Sciatic nerve (tissue), 2 donors: ENCODE measurements at regions not wholly inside any gene's neighbourhood (a gene's known extent, or its start where the extent isn't known, plus 50 kb on each side); places are given as distances from the start of the nearest gene placed in this dataset.

ENCODE experiments used
- ATAC-seq: fragments of 200-7000 bp; cut with Tn5 transposase; one replicate; pipeline ENCODE4 v1.9.1; 2020; ENCODE audit warnings: mild to moderate bottlenecking, moderate library complexity
- DNase-seq: peaks from one replicate; pipeline ENCODE4 v3.0.0-alpha.2; 2020; ENCODE audit warnings: low spot score
- intact Hi-C: fragments of 100-400 bp; cut with DNase I; formaldehyde crosslinking; loops from one replicate; pipeline ENCODE4 v1.14.2; 2022
- donor health status: DM: no; HTN: no; CAD: no.
- donor health status: DM: no; HTN: no; CAD: no.

DNA sequence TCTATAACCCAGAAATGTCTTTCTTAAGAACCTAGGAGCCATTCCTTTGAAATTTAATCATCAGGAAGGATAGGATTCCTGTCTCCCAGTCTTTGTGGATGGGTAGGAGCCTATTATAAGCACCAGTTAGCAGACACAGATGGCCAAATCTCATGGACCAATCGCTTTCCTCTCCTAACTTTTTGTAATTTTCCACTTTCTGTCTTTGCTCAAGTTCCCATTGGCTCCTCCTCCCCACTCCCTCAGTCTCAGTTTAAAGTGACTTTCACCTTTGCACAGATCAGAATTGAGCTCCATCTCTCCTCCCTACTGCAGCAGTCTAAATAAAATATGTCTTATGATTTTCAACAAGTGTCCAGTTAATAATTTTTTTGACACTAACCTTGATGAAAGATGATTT, 192.3 kb downstream of the HS3ST3A1 start:
- DNase-seq (no peak), ATAC-seq (no peak)
- intact Hi-C loops = no loop called here

DNA sequence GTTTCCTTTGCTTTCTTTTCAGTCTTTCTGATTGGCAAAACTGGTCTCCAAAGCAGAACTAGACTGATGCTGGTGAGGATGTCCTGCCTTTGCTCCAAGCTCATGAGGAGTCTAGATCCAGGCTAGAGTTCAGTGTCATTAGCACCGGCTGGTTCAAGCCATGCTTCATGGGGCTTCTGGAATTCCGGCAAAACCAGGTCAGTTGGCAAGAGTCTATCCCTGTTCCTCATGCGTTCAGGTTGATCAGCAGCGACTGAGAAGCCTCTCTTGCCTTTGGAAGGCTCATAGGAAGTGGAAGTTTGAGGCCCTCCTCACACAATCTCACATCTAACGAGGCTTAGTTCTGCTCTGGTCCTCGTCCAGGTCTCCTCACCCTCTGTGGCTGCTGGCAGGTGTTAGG, 194.3 kb downstream of the HS3ST3A1 start:
- no peak for ATAC-seq
- DNase-seq = no peak
- intact Hi-C loops = no loop called here

DNA sequence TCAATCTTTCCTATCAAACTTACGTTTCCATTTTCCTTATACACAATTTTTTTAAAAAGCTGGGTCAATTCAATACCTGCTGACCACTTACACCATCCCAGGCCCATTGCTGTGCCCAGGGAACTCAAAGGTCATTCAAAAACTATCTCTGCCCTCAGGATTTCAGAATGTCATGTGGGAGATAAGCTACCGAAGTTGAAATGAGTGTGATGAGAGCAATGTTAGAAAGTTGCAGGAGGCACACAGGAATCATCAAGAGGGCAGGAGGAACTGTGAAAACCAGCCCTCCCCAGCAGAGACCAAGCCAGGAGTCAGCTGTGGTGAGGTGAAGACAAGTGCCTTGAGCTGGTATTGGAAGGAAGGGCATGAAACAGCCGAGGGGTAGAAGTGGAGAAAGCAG, 195.9 kb downstream of the HS3ST3A1 start:
- no peak for DNase-seq
- intact Hi-C loops = no loop called here
- ATAC-seq = no peak

DNA sequence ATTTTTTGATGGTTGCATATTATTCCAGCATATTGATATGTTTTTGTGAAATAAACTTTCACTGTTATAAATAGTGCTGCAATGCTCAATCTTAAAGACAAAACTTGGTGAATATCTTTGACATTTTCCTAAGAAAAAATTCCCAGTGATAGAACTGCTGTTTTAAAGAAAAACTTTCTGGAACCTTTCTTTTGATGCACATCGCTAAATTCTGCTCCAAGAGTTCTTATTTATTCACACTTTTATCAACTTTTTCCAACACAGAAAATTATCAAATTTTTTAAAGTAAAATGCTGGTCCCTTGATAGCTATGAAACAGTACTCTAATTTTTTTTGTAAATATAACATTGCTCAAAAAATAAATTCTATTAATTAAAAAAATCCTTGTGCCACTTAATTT, 196.6 kb downstream of the HS3ST3A1 start:
- intact Hi-C loops = no loop called here
- ATAC-seq (no peak), DNase-seq (no peak)

DNA sequence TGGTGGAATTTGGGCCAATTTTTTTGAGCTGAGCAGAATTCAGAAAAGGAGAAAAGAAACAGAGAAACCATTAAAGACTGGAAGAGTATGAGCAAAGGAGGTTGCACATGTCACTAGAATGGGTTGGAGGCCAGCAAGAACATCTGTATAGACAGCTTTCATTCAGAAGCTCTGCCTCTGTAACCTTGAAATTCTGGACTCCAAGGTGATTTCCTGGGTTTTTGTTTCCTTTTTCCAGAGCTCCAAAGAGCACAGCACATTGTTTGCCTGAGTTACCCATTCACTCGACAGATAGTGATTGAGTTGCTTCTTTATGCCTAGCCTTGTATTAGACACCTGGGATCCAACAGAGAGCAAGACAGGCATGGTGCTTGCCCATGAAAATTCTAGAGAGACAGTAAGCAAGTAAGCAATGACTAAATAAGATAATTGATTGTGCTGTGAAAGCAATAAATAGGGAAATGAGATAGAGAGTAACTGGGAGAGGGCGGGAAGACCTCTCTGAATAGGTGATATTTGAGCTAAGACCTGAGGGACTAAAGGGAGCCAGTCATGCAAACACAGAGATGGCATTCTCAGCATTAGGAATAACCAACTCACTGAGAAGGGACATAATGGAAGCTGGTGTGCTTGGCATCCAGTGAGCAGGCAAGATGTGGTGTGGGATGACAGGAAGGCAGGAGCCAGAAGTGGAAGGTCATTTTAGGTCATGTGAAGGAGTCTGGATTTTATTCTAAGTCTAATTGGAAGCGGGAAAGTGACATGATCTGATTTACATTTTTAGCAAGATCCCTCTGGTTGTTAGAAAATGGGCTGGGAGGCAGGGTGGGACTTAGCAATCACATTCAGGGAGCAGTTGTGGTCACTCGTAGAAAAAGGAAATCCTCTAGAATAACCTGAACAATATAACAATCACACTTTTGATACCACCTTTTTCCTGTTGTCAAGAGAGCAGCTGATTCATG, 197.5 kb downstream of the HS3ST3A1 start:
- ATAC-seq (no peak), DNase-seq (no peak)
- intact Hi-C loops = no loop called here

DNA sequence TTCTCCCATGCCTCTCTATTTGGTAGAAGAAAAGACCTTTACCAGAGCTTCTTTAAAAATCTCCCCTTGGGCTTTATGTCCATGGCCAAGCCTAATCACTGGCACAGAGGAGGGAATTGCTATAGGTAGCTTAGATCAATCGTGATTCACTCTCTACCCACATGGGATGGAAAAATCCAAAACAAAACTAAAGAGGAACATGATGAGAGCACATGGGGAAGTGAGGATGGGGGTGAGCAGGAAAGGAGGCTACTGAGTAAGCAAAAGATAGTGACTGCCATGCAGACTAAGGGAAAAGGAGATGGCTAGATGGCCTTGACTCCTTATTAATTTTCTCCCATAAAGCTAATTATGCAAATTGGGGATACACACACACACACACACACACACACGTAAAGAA, 201.2 kb downstream of the HS3ST3A1 start:
- ATAC-seq (no peak), DNase-seq (no peak)
- intact Hi-C loops = no loop called here

DNA sequence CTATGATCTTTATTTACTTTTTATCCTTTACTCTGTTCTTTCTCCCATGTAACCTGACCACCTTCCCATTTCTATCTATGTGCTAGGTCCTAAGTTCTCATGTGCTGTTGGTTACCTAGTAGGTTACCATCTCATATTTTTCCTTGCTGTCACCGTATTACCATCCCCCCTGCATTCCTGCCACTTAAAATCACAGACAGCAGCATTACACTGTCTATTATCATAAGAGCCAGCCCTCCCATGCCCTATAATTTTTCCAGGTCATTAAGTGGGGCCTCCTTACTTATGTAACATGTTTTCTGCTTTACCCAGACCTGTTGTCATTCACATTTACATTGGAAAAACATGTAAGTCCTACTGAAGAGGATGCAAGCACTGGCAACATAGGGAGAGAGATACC, 202.9 kb downstream of the HS3ST3A1 start:
- intact Hi-C loops = no loop called here
- no peak for DNase-seq
- ATAC-seq = no peak

DNA sequence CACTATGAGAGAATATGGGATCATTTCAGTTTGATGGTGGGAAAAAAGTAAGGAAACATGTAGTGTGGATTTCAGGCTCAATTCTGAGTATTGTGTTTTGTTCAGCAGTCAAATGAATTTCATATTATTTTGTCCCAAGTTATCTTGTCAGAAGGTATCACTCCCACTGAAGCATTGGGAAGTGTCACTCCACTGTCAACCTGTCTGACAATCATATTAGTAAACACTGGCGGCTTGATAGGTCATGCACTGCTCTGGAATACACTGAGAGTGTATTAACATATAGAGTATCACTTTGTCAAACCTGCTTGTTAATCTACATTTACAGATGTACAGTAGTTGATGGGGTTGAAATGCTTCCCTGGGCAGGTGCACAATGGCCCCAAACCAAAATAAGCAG, 203.6 kb downstream of the HS3ST3A1 start:
- no peak for ATAC-seq
- intact Hi-C loops = no loop called here

DNA sequence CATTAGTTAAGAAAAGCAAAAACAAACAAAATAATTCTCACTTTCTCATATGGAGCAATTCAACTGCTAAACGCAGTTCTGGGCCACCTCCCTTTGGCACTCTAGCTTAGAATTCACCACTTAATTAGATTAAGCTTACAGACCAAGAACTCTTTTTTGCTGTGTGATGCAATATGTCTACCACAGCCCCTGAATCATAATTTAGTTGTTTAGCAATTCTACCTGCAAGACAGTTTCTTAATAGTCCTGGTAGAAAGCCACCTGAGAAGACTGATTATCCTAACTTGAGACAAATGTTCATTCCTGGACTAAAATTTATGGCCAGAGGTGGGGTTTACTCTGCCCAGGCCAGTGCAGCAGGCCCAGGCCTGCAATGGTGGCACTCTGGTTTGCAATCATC, 205.9 kb downstream of the HS3ST3A1 start:
- ATAC-seq = no peak
- no peak for DNase-seq
- intact Hi-C loops = no loop called here

More for the DNA sequence above, 203.6 kb downstream of the HS3ST3A1 start:
- DNase-seq = no peak

DNA sequence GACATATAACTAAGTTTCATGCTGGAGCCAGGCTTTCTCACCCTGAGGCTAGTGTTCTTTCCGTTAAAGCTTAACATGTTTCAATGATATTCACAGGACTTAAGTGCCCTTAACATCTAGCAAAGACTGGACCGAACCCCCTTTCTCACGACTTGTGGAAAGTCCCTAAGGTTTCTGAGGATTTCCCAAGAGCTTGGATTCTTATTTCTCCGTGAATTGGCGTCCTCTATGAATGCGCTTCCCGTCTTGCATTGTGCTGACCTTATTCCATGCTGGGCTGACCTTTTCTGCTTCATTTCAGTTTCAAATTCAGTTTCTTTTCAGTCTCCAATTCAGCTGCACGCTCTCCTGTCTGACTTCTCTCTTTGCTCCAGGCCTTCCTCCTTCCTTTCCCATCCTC, 206.4 kb downstream of the HS3ST3A1 start:
- DNase-seq (no peak), ATAC-seq (no peak)
- intact Hi-C loops = no loop called here

DNA sequence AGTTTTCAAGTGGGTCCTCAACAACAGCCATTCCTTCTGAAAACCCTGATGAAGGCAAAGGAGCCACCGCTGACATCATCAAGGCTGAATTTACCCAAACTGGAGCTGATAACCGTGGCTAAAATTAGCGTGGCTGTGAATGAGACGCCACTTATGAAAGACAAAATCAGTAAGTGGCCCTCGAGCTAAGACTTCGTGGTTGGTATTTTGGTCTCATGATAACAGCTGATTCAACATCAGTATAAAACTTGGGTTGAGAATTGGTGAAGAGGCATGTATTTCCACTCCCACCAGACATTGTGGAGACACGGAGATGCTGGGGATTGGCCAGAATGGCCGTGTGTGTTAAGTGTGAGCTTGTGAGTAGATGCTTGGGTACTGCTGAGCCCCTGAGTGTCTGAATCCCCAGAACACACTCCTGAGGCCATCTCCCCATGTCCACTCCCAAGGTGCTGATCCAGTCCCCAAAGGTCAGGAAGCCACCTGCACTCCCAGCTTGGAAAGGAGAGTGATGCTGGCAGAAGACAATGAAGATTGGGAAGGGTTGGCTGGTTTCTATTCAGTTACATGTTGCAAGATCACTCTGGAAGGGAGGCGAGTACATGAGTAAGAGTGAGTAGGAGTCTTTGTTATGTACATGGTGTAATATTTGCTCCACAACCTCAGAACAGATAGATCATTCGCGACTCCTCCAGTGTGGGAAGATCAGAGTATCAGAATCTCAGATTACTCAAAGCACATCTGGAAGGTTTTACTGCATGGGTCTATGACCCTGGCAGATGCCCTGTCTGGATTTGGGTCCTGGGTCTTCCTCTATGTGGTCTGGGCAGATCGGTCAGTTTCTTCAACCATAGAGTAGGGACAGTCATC, 207.7 kb downstream of the HS3ST3A1 start:
- DNase-seq = no peak
- intact Hi-C loops = no loop called here
- ATAC-seq = no peak

DNA sequence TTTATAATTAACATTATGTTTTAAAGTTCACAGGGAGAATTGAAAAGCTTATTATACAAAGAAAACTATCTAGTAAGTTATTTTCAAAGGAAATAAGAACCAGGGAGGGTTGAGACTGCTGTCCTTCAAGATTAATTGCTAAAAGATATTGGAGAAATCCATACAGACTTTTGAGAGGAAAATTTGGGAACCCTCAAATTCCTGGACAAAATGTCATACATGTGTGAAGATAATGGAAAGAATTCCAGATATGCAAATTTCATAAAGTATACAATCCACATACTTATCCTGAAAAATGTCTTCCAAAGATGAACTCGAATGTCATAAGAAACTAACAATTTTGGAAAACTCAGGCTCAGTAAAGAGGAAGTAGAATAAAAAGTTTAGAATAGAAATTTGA, 213.8 kb downstream of the HS3ST3A1 start:
- no peak for ATAC-seq
- intact Hi-C loops = no loop called here
- DNase-seq = no peak

DNA sequence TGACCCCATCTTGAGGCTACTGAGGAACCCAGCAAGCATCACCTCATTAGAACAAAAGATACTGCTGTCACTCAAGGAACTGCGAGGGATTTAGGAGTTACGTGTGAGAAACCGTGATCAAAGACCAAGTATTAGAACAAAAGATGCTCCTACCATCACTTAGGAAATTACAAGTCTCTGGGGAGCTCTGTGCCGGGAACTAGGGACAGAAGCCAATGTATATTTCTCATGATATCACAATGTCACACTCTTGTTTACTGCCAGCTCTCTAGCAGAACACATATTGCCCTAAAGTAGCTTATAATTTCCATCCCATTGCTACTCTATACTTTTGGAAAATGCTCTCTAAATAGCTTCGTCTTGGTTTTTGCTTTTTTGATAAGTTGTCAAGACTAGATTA, 214.5 kb downstream of the HS3ST3A1 start:
- intact Hi-C loops = no loop called here
- ATAC-seq = no peak
- no peak for DNase-seq

DNA sequence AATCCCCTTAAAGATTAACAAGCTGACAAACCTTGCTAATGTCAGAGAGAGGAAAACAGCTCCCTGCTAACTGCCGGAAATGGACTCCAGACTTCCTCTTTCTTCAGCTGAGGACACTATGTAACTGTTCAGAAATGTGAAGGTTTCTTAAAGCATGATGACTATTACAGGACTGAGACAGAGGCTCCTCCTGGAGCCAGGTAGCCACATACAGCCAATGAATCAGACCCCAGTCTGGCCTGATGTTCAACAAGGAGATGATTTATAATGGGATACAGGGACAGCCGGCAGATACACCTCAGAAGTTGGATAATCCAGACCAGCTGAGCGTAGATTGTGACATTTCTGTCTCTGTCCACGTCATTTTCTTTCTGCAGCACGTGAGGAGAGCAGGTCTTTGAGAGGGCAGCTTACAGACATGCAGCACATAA, 216.2 kb downstream of the HS3ST3A1 start:
- no peak for DNase-seq
- intact Hi-C loops = no loop called here
- no peak for ATAC-seq

DNA sequence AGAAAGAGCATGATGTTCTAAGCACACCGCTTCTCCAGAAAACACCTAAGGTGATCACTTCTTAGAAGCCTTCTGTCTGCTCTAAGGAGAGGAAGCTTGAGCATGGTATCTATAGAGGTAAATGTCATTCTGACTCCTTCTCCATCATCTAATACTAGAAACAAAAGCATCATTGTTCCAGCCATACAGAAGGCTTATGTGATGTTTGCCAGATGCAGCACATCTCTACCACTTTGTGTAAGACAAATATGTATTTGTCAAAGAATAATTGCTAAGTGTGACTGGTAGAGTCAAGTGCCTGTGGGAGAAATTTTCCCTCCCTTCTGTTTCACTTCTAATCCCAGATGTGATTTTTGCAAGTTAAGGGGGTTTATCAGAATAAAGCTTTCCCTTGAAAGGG, 217.1 kb downstream of the HS3ST3A1 start:
- intact Hi-C loops = no loop called here
- ATAC-seq (no peak), DNase-seq (no peak)

DNA sequence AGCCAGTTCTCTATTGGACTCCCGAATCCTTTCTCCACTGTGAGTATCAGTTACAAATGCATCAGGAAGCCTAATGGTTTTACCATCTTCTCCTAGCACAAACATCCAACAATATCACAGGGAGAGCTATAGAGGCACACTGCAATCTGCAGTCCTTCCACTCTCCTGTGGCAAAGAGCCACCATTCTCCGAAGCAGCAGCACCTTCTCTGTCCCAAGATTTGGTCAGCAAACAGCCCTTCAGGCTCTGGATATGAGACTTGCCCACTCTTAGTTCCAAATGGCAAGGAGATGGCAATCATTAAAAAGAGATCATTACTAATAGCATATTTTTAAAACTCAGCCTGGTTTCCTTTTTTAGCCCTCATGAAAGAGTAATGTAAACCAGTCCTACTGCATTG, 223.4 kb downstream of the HS3ST3A1 start:
- intact Hi-C loops = no loop called here
- no peak for ATAC-seq
- DNase-seq = no peak

DNA sequence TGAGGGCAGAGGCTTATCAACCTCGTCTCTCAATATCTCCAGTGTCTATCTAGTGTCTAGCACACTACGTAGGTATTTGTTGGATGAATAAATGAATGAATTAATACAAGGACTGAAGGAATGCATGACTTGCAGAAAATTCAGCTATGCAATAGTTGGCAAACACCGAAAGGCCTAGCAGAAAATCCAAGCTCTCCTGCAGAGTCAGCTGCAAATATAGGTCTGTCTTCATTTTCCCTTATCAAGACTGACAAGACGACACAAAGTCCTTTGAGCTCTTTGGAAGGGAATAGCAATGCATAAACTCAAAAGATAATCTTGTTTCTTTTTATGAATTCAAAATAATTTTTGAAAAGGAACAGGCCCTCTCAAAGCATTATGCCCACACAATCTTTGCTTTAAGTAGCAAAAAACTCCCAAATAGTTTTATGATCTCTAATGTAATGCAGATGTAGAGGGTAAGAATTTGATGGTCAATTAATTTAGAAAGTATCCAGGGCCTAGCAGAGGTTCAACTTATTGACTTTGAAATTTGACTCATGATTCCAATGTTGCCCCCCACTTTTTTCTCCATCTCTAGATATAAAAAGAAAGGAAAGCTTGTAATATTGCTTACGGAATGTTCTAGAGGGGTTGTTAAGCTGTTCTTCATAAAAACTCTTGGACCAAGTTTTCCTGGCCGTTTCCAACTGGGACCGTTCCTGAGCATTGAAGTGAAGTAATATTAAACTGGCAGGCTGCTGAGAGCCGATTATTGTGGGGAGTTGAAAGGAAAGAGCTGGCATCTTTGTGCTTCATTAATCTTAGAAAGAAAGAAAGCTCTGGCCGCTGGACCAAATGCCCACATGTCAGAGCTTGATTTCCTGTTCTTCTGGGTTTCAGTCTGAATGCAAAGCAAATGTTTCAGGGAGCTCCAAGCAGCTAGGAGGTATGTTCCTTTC, 227.3 kb downstream of the HS3ST3A1 start:
- intact Hi-C loops = no loop called here

DNA sequence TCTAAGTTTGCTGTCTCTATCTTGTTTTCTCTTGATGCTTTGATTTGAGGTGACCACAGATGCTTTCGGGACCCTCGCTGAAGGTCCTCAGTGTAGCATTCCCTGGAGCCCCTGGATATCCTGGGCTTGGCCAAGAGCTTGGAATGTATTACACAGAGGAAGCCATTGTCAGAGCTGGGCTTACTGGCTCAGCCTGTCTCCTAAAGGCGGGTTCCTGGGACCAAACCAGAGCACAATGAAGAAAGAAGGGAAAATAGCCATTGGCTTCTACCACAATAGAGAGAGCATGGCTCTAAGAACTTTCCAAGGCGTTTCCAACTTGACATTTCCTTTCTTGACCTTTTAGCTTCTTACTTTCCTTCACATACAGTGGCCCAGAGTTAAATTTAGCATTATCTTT, 229.3 kb downstream of the HS3ST3A1 start:
- ATAC-seq = peak; percentile 48
- no peak for DNase-seq
- intact Hi-C loops = no loop called here

More for the DNA sequence above, 227.3 kb downstream of the HS3ST3A1 start:
- no peak for DNase-seq
- ATAC-seq = no peak

DNA sequence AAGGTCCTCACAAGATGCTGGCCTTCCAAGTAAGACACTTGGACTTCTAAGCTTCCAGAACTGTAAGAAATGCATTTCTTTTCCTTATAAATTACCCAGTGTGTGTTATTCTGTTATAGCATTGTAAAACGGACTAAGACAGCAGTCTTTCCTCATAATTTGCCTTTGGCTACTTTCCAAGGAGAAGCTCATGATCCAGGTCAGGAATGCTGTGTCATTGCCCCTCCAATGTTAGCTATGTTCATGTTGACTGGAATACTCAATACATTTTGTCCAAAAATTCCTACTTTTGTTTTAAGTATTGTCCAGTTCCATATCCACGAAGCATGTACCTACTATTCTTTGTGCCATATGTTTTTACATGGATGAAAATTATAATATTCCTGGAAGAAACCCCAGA, 234.6 kb downstream of the HS3ST3A1 start:
- ATAC-seq = no peak
- DNase-seq = no peak
- intact Hi-C loops = no loop called here
